ENCODE measurements at regions not wholly inside any gene's neighbourhood (a gene's known extent, or its start where the extent isn't known, plus 50 kb on each side); places are given as distances from the start of the nearest gene placed in this dataset.
A peak's percentile ranks its signal among the peaks of the same experiment; 100 is the strongest.
"Not testable (repeated sequence)": the region's sequence is repeated elsewhere in the genome, so short reads cannot be mapped to it uniquely, and the experiment has no call there.

- DNase-seq, result peak; percentile 58
Observed at GRCh38 chr1:178644308-178645120, 80.5 kb upstream of the RALGPS2 start.

GRCh38 chr1:178645157-178645807, 79.8 kb upstream of the RALGPS2 start:
- DNase-seq, result no peak

- no peak for DNase-seq
Observed at GRCh38 chr1:178645808-178646200, 79.2 kb upstream of the RALGPS2 start.

- no peak for DNase-seq
Observed at GRCh38 chr1:178646821-178647220, 78.2 kb upstream of the RALGPS2 start.

GRCh38 chr1:178648151-178648550, 76.9 kb upstream of the RALGPS2 start:
- no peak for DNase-seq

- DNase-seq, result no peak
Observed at GRCh38 chr1:178649582-178650350, 75.3 kb upstream of the RALGPS2 start.

GRCh38 chr1:178650934-178651511, 74.0 kb upstream of the RALGPS2 start:
- no peak for DNase-seq

- DNase-seq, result no peak
Observed at GRCh38 chr1:178651742-178652141, 73.3 kb upstream of the RALGPS2 start.

- no peak for DNase-seq
Observed at GRCh38 chr1:178652506-178653490, 72.2 kb upstream of the RALGPS2 start.

- DNase-seq, result no peak
Observed at GRCh38 chr1:178659789-178660208, 65.2 kb upstream of the RALGPS2 start.

- no peak for DNase-seq
Observed at GRCh38 chr1:178660461-178660860, 64.6 kb upstream of the RALGPS2 start.

GRCh38 chr1:178664278-178664677, 60.8 kb upstream of the RALGPS2 start:
- peak; percentile 17 for DNase-seq

- DNase-seq, result no peak
Observed at GRCh38 chr1:178665579-178665978, 59.5 kb upstream of the RALGPS2 start.

- DNase-seq, result not testable (repeated sequence)
Observed at GRCh38 chr1:178666891-178667290, 58.2 kb upstream of the RALGPS2 start.

GRCh38 chr1:178672434-178672833, 52.6 kb upstream of the RALGPS2 start:
- DNase-seq, result no peak

GRCh38 chr1:178674559-178674958, 50.5 kb upstream of the RALGPS2 start:
- not testable (repeated sequence) for DNase-seq

Data from RPMI8226 (cell line).